H1 (cell line): ENCODE measurements at regions not wholly inside any gene's neighbourhood (a gene's known extent, or its start where the extent isn't known, plus 50 kb on each side); places are given as distances from the start of the nearest gene placed in this dataset.

Source experiments
- CTCF ChIA-PET: fragments of 300-600 bp; sonication (Branson Sonifier 250); formaldehyde crosslinking; loops from one replicate; lab custom pipeline; 2021; ENCODE audit not compliant: partially characterized antibody; lab: Charles Lee
- POLR2A ChIA-PET: fragments of 300-600 bp; sonication (Branson Sonifier 250); formaldehyde crosslinking; loops from one replicate; lab custom pipeline; 2021; ENCODE audit warnings: inconsistent platforms; ENCODE audit not compliant: partially characterized antibody; lab: Charles Lee
- DNase-seq, 2 experiments: peaks; one replicate each; pipeline versions ENCODE4 v3.0.0 to v3.0.0-alpha.2; 2010 to 2022; ENCODE audit warnings: low spot score in 2 of 2, low read depth in 1 of 2, mixed read lengths in 1 of 2
- FAIRE-seq: peaks from 2 replicates; lab custom pipeline; 2011; peaks lifted over from hg19 to GRCh38; lab: Jason Lieb, UNC
- H2AFZ ChIP-seq: 2 replicates; pipeline ENCODE4 v1.8.1; 2012; ENCODE audit warnings: low read length, inconsistent platforms
- H2AK5ac ChIP-seq: 2 replicates; pipeline ENCODE4 v1.6.1; 2013; ENCODE audit warnings: low read depth, low read length
- H2BK120ac ChIP-seq: replicated peaks from 2 replicates; pipeline ENCODE3; 2013; ENCODE audit warnings: low read depth, low read length, inconsistent platforms
- H2BK12ac ChIP-seq: 2 replicates; pipeline ENCODE4 v1.6.1; 2013; ENCODE audit warnings: low read depth, low read length
- H2BK15ac ChIP-seq: 2 replicates; pipeline ENCODE4 v1.6.1; 2013; ENCODE audit warnings: low read length
- H2BK20ac ChIP-seq: 2 replicates; pipeline ENCODE4 v1.6.1; 2013; ENCODE audit warnings: low read length
- H2BK5ac ChIP-seq: 2 replicates; pipeline ENCODE4 v1.6.1; 2013; ENCODE audit warnings: low read depth, low read length
- H3K14ac ChIP-seq: 2 replicates; pipeline ENCODE4 v1.6.1; 2013; ENCODE audit warnings: inconsistent platforms; ENCODE audit not compliant: insufficient read length
- H3K18ac ChIP-seq: 2 replicates; pipeline ENCODE4 v1.6.1; 2013; ENCODE audit warnings: low read length; ENCODE audit errors: extremely low read depth
- H3K23ac ChIP-seq: 2 replicates; pipeline ENCODE4 v1.6.1; 2013; ENCODE audit warnings: inconsistent platforms; ENCODE audit not compliant: insufficient read length
- H3K23me2 ChIP-seq: 2 replicates; pipeline ENCODE4 v1.6.1; 2013; ENCODE audit warnings: low read depth, low read length
- H3K27ac ChIP-seq: 2 replicates; pipeline ENCODE4 v1.6.1; 2011; ENCODE audit warnings: low read depth, low read length, inconsistent platforms
- H3K27me3 ChIP-seq, 4 experiments: replicated peaks in 1 of 4; 1 replicate in 1 of 4; 2 replicates in 3 of 4; pipeline versions ENCODE4 v1.6.1 to v1.8.1; 2011 to 2013; ENCODE audit warnings: low read length in 3 of 4, mild to moderate bottlenecking in 3 of 4, inconsistent platforms in 2 of 4, mixed read lengths in 2 of 4, moderate library complexity in 1 of 4; ENCODE audit not compliant: control insufficient read depth in 3 of 4, insufficient read depth in 3 of 4; ENCODE audit errors: extremely low read depth in 1 of 4
- H3K36me3 ChIP-seq, 4 experiments: 2 replicates each; pipeline versions ENCODE4 v1.6.1 to v1.8.1; 2011 to 2013; ENCODE audit warnings: mild to moderate bottlenecking in 4 of 4, low read length in 3 of 4, moderate library complexity in 2 of 4, control low read depth in 1 of 4, inconsistent platforms in 1 of 4; ENCODE audit not compliant: insufficient read depth in 4 of 4, control insufficient read depth in 2 of 4
- H3K4ac ChIP-seq: replicated peaks from 2 replicates; pipeline ENCODE3; 2013; ENCODE audit warnings: low read length, low read depth, mixed read lengths, inconsistent platforms; ENCODE audit not compliant: insufficient read length
- H3K4me1 ChIP-seq, 4 experiments: replicated peaks in 1 of 4; 1 replicate in 1 of 4; 2 replicates in 3 of 4; pipeline versions ENCODE4 v1.6.1 to v1.8.1; 2011 to 2013; ENCODE audit warnings: low read length in 3 of 4, inconsistent platforms in 2 of 4, mixed read lengths in 1 of 4; ENCODE audit not compliant: insufficient read depth in 4 of 4, control insufficient read depth in 3 of 4
- H3K4me2 ChIP-seq, 2 experiments: 2 replicates each; pipeline versions ENCODE4 v1.6.1 to v1.8.1; 2011 to 2013; ENCODE audit warnings: low read depth in 2 of 2, low read length in 2 of 2, control low read depth in 1 of 2, inconsistent platforms in 1 of 2, mild to moderate bottlenecking in 1 of 2; ENCODE audit not compliant: insufficient read depth in 1 of 2
- H3K4me3 ChIP-seq, 4 experiments: fragments of 200-600, 300-600 bp in 1 of 4; sonication (generic), shearing (Covaris generic), sonication (Bioruptor Twin) in 1 of 4; 2 replicates each; pipeline versions ENCODE4 v1.5.1 to v1.8.1; 2011 to 2016; ENCODE audit warnings: low read length in 4 of 4, low read depth in 3 of 4, control low read depth in 2 of 4, inconsistent platforms in 2 of 4, mild to moderate bottlenecking in 2 of 4, mixed read lengths in 1 of 4, moderate library complexity in 1 of 4; ENCODE audit not compliant: insufficient read depth in 2 of 4; ENCODE audit errors: extremely low read depth in 1 of 4
- H3K56ac ChIP-seq: replicated peaks from 2 replicates; pipeline ENCODE3; 2013; ENCODE audit warnings: low read depth, mild to moderate bottlenecking, mixed read lengths, low read length, inconsistent platforms; ENCODE audit not compliant: insufficient read length
- H3K79me1 ChIP-seq: 2 replicates; pipeline ENCODE4 v1.6.1; 2013; ENCODE audit warnings: low read depth, low read length, control low read depth
- H3K79me2 ChIP-seq, 2 experiments: 2 replicates each; pipeline versions ENCODE4 v1.6.1 to v1.8.1; 2012 to 2013; ENCODE audit warnings: low read length in 2 of 2, mild to moderate bottlenecking in 2 of 2, inconsistent platforms in 1 of 2; ENCODE audit not compliant: insufficient read depth in 2 of 2, control insufficient read depth in 1 of 2
- H3K9ac ChIP-seq, 4 experiments: replicated peaks in 1 of 4; 1 replicate in 1 of 4; 2 replicates in 3 of 4; pipeline versions ENCODE4 v1.6.1 to v1.8.1; 2011 to 2013; ENCODE audit warnings: low read depth in 3 of 4, low read length in 3 of 4, control low read depth in 2 of 4, mild to moderate bottlenecking in 2 of 4, moderate library complexity in 2 of 4, inconsistent platforms in 1 of 4; ENCODE audit errors: extremely low read depth in 1 of 4
- H3K9me3 ChIP-seq, 2 experiments: 2 replicates each; pipeline versions ENCODE4 v1.6.1 to v1.8.1; 2012 to 2013; ENCODE audit warnings: mild to moderate bottlenecking in 2 of 2, moderate library complexity in 2 of 2, control low read depth in 1 of 2, inconsistent platforms in 1 of 2, low read depth in 1 of 2, low read length in 1 of 2, mixed read lengths in 1 of 2; ENCODE audit not compliant: insufficient read depth in 2 of 2
- H4K20me1 ChIP-seq, 2 experiments: replicated peaks in 1 of 2; 2 replicates each; pipeline versions ENCODE3 to v1.8.1; 2011 to 2013; ENCODE audit warnings: inconsistent platforms in 2 of 2, low read length in 2 of 2, mild to moderate bottlenecking in 1 of 2; ENCODE audit not compliant: insufficient read depth in 2 of 2, control insufficient read depth in 1 of 2
- H4K5ac ChIP-seq: 2 replicates; pipeline ENCODE4 v1.6.1; 2013; ENCODE audit warnings: low read length, low read depth, mixed read lengths, inconsistent platforms; ENCODE audit not compliant: insufficient read length
- H4K8ac ChIP-seq: 2 replicates; pipeline ENCODE4 v1.8.0; 2013; ENCODE audit warnings: mild to moderate bottlenecking, moderate library complexity, low read length, inconsistent platforms; ENCODE audit not compliant: insufficient read depth; ENCODE audit errors: extremely low read depth
- H4K91ac ChIP-seq: replicated peaks from 2 replicates; pipeline ENCODE3; 2013; ENCODE audit warnings: low read length, mixed read lengths, inconsistent platforms; ENCODE audit not compliant: insufficient read length
- RNF2 ChIP-seq: fragments of 200-900, 300-1000 bp; sonication (generic); IDR thresholded peaks from 2 replicates; pipeline ENCODE4 v1.7.1; 2016; ENCODE audit warnings: borderline replicate concordance, low read depth, mild to moderate bottlenecking, antibody characterized with exemption, low read length; ENCODE audit not compliant: poor library complexity, severe bottlenecking; ENCODE audit errors: missing control alignments
- WGBS, 2 experiments: shearing (Covaris generic) in 1 of 2; methylation state at CpG; one replicate each; pipeline versions ENCODE4 v1.1.6 to v1.1.7; 2013 to 2015; ENCODE audit warnings: low lambda C conversion rate in 2 of 2, mixed read lengths in 2 of 2, inconsistent platforms in 1 of 2, low coverage in 1 of 2, missing lambda C conversion rate in 1 of 2; ENCODE audit not compliant: insufficient replicate concordance in 2 of 2, insufficient coverage in 1 of 2, insufficient read length in 1 of 2; ENCODE audit errors: extremely low coverage in 1 of 2, missing lambda C conversion rate in 1 of 2; 5-methylcytosine and 5-hydroxymethylcytosine counted together

DNA sequence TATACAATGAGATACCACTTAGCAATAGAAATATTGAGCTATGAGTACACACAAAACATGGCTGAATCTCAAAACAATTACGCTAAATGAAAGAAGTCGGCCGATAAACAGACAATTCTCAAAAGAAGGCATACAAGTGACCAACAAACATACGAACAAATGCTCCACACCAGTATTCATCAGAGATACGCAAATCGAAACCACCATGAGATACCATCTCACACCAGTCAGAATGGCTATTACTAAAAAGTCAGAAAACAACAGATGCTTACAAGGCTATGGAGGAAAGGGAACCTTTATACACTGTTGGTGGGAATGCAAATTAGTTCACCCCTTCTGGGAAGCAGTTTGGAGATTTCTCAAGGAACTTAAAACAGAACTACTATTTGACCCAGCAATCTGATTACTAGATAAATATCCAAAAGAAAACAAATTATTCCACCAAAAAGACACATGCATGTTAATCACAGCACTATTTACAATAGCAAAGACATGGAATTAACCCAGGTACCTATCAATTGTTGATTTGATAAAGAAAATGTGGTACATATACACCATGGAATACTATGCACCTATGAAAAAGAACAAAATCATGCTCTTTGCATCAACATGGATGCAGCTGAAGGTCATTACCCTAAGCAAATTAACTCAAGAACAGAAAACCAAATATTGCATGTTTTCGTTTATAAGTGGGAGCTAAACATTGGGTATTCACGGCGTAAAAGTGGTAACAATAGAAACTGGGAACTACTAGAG lies 90.9 kb upstream of the GRAMD1B start:
- H3K27ac ChIP-seq = no peak overlapping the region
- ChIA-PET POLR2A (no interaction called here), CTCF (interaction anchor here (1.1 to 1.2 kb wide), 3 partner anchors 11 to 151 kb away, joined by 3 read pairs; no protein-coding TSS in a partner anchor)
- no peak overlapping the region for H3K14ac ChIP-seq
- no peak overlapping the region for H3K4me3 ChIP-seq
- H2BK5ac ChIP-seq = no peak overlapping the region
- H3K9ac ChIP-seq = no peak overlapping the region
- H3K4ac ChIP-seq = no peak overlapping the region
- H2BK20ac ChIP-seq = no peak overlapping the region
- no peak overlapping the region for H4K8ac ChIP-seq
- no peaks in the 10 kb centered on the region for H3K4me1 ChIP-seq
- WGBS, 2 experiments = 91% methylated on average over 9 of the region's 9 CpGs; no CpG with 5 or more reads in 1 of the 2 experiments
- H3K23ac ChIP-seq = no peak overlapping the region
- no peak overlapping the region for H2BK15ac ChIP-seq
- no peak for FAIRE-seq
- H4K91ac ChIP-seq = no peak overlapping the region
- no peaks in the 10 kb centered on the region for H3K23me2 ChIP-seq
- no peak overlapping the region for H3K56ac ChIP-seq
- H2BK12ac ChIP-seq = no peak overlapping the region
- no peaks in the 10 kb centered on the region for H3K27me3 ChIP-seq
- no peak overlapping the region for H2BK120ac ChIP-seq
- H3K18ac ChIP-seq = no peak overlapping the region
- H3K79me2 ChIP-seq = no peaks in the 10 kb centered on the region
- no peak overlapping the region for H2AK5ac ChIP-seq
- H2AFZ ChIP-seq = no peak overlapping the region
- H3K79me1 ChIP-seq = no peaks in the 10 kb centered on the region
- no peaks in the 10 kb centered on the region for H4K20me1 ChIP-seq
- peaks cover 4 to 5% of the 10 kb centered on the region in 2 experiments; a peak in 2 of 4 replicates for H3K9me3 ChIP-seq
- no peak overlapping the region for H4K5ac ChIP-seq
- H3K36me3 ChIP-seq = no peaks in the 10 kb centered on the region
- DNase-seq = no peak
- H3K4me2 ChIP-seq = no peak overlapping the region
- no peak for TF ChIP-seq RNF2
